ENCODE measurements at regions not wholly inside any gene's neighbourhood (a gene's known extent, or its start where the extent isn't known, plus 50 kb on each side); places are given as distances from the start of the nearest gene placed in this dataset.

- no peaks in the 10 kb centered on the region for H3K27me3 ChIP-seq (ENCODE audit: insufficient read depth, low read depth)
- no peak overlapping the region for H3K4me3 ChIP-seq (IDR thresholded peaks at IDR 0.05; ENCODE audit: insufficient read depth, low read depth, low read length)
- no peaks in the 10 kb centered on the region for H3K4me1 ChIP-seq (ENCODE audit: low read depth, poor library complexity, severe bottlenecking)
- no peak overlapping the region for H3K9ac ChIP-seq
- no peak overlapping the region for H3K27ac ChIP-seq
- no peak overlapping the region for H2AFZ ChIP-seq (ENCODE audit: low read depth)
- H3K36me3 ChIP-seq (ENCODE audit: insufficient read depth) = no peaks in the 10 kb centered on the region
- no peak overlapping the region for H3K4me2 ChIP-seq
- TF ChIP-seq CTCF (conservative IDR thresholded peaks at IDR 0.05; ENCODE audit: low read depth, low read length) = no peak
- H3K79me2 ChIP-seq (ENCODE audit: insufficient read depth, low read depth) = no peaks in the 10 kb centered on the region
- H4K20me1 ChIP-seq (ENCODE audit: insufficient read depth) = no peaks in the 10 kb centered on the region
Observed at GRCh38 chr21:25501996-25502665, 105.2 kb downstream of the MRPL39 start.

- Histone ChIP-seq H3K4me2 (no peak overlapping the region), H2AFZ (ENCODE audit: low read depth) (no peak overlapping the region), H3K79me2 (ENCODE audit: insufficient read depth, low read depth) (no peaks in the 10 kb centered on the region), H3K9ac (no peak overlapping the region), H4K20me1 (ENCODE audit: insufficient read depth) (no peaks in the 10 kb centered on the region), H3K4me1 (ENCODE audit: low read depth, poor library complexity, severe bottlenecking) (no peaks in the 10 kb centered on the region), H3K4me3 (IDR thresholded peaks at IDR 0.05; ENCODE audit: insufficient read depth, low read depth, low read length) (no peak overlapping the region), H3K27me3 (ENCODE audit: insufficient read depth, low read depth) (no peaks in the 10 kb centered on the region), H3K36me3 (ENCODE audit: insufficient read depth) (no peaks in the 10 kb centered on the region), H3K27ac (no peak overlapping the region)
- TF ChIP-seq CTCF (conservative IDR thresholded peaks at IDR 0.05; ENCODE audit: low read depth, low read length) = no peak
Observed at GRCh38 chr21:25501462-25501861, 105.8 kb downstream of the MRPL39 start.

- no peak overlapping the region for H3K4me2 ChIP-seq
- no peaks in the 10 kb centered on the region for H3K79me2 ChIP-seq (ENCODE audit: insufficient read depth, low read depth)
- H3K4me3 ChIP-seq (IDR thresholded peaks at IDR 0.05; ENCODE audit: insufficient read depth, low read depth, low read length) = no peak overlapping the region
- no peak overlapping the region for H3K27ac ChIP-seq
- H3K9ac ChIP-seq = no peak overlapping the region
- no peak for TF ChIP-seq CTCF (conservative IDR thresholded peaks at IDR 0.05; ENCODE audit: low read depth, low read length)
- no peaks in the 10 kb centered on the region for H4K20me1 ChIP-seq (ENCODE audit: insufficient read depth)
- no peak overlapping the region for H2AFZ ChIP-seq (ENCODE audit: low read depth)
- no peaks in the 10 kb centered on the region for H3K4me1 ChIP-seq (ENCODE audit: low read depth, poor library complexity, severe bottlenecking)
- H3K27me3 ChIP-seq (ENCODE audit: insufficient read depth, low read depth) = no peaks in the 10 kb centered on the region
- no peaks in the 10 kb centered on the region for H3K36me3 ChIP-seq (ENCODE audit: insufficient read depth)
Observed at GRCh38 chr21:25500598-25500997, 106.7 kb downstream of the MRPL39 start.

- no peaks in the 10 kb centered on the region for H3K27me3 ChIP-seq (ENCODE audit: insufficient read depth, low read depth)
- H3K9ac ChIP-seq = no peak overlapping the region
- no peaks in the 10 kb centered on the region for H3K36me3 ChIP-seq (ENCODE audit: insufficient read depth)
- H4K20me1 ChIP-seq (ENCODE audit: insufficient read depth) = no peaks in the 10 kb centered on the region
- H2AFZ ChIP-seq (ENCODE audit: low read depth) = no peak overlapping the region
- H3K79me2 ChIP-seq (ENCODE audit: insufficient read depth, low read depth) = no peaks in the 10 kb centered on the region
- TF ChIP-seq CTCF (conservative IDR thresholded peaks at IDR 0.05; ENCODE audit: low read depth, low read length) = no peak
- no peak overlapping the region for H3K4me2 ChIP-seq
- no peak overlapping the region for H3K27ac ChIP-seq
- H3K4me3 ChIP-seq (IDR thresholded peaks at IDR 0.05; ENCODE audit: insufficient read depth, low read depth, low read length) = no peak overlapping the region
- H3K4me1 ChIP-seq (ENCODE audit: low read depth, poor library complexity, severe bottlenecking) = no peaks in the 10 kb centered on the region
Observed at GRCh38 chr21:25496825-25497482, 110.3 kb downstream of the MRPL39 start.
